Heart left ventricle (tissue), 16 donors: ENCODE measurements at regions not wholly inside any gene's neighbourhood (a gene's known extent, or its start where the extent isn't known, plus 50 kb on each side); places are given as distances from the start of the nearest gene placed in this dataset.

Experiments used
- ATAC-seq, 4 donors: fragments of 200-7000 bp; cut with Tn5 transposase; one replicate each; pipeline ENCODE4 v1.9.1; 2020 to 2022; ENCODE audit warnings: moderate library complexity in 4 of 4, mild to moderate bottlenecking in 3 of 4, moderate number of reproducible peaks in 1 of 4
- DNase-seq, 5 donors: peaks; one replicate each; pipeline ENCODE4 v3.0.0-alpha.2; 2020
- H3K27ac ChIP-seq, 12 donors: fragments of 200-600 bp; sonication (generic) in 4 of 12; one replicate each; pipeline versions ENCODE4 v1.5.0 to v1.8.0; 2016 to 2022; ENCODE audit warnings: mild to moderate bottlenecking in 2 of 12
- H3K27me3 ChIP-seq, 9 donors: fragments of 200-600 bp; sonication (generic) in 2 of 9; one replicate each; pipeline versions ENCODE4 v1.5.1 to v1.8.0; 2016 to 2022; ENCODE audit warnings: mild to moderate bottlenecking in 3 of 9
- H3K36me3 ChIP-seq, 9 donors: fragments of 200-600 bp; sonication (generic) in 2 of 9; one replicate each; pipeline versions ENCODE4 v1.5.0 to v1.8.0; 2018 to 2022; ENCODE audit warnings: mild to moderate bottlenecking in 2 of 9
- H3K4me1 ChIP-seq, 12 donors: fragments of 200-600 bp; sonication (generic) in 4 of 12; one replicate each; pipeline versions ENCODE4 v1.5.0 to v1.8.0; 2016 to 2022; ENCODE audit warnings: mild to moderate bottlenecking in 3 of 12
- H3K4me3 ChIP-seq, 12 donors: fragments of 200-600 bp; sonication (generic) in 4 of 12; one replicate each; pipeline versions ENCODE4 v1.5.0 to v1.8.0; 2017 to 2022; ENCODE audit warnings: mild to moderate bottlenecking in 9 of 12, moderate library complexity in 4 of 12
- H3K9me3 ChIP-seq, 12 donors: fragments of 200-600 bp; sonication (generic) in 4 of 12; one replicate each; pipeline versions ENCODE4 v1.5.0 to v1.8.0; 2016 to 2022; ENCODE audit warnings: mild to moderate bottlenecking in 1 of 12
- CTCF ChIP-seq, 12 donors: fragments of 200-600 bp; sonication (generic) in 4 of 12; IDR thresholded peaks; one replicate each; pipeline versions ENCODE4 v1.5.0 to v1.8.0; 2018 to 2022; ENCODE audit warnings: antibody characterized with exemption in 12 of 12, mild to moderate bottlenecking in 5 of 12
- POLR2A ChIP-seq, 2 donors: fragments of 450-650 bp; IDR thresholded peaks; one replicate each; pipeline ENCODE4 v1.6.1; 2017; ENCODE audit warnings: antibody characterized with exemption in 2 of 2, mild to moderate bottlenecking in 2 of 2, moderate library complexity in 2 of 2
- WGBS, 4 donors: extraction: QIAGEN DNeasy Blood & Tissue Kit in 2 of 4; methylation state at CpG; one replicate each; pipeline versions ENCODE4 v1.1.5 to v1.1.7; 2013 to 2018; 5-methylcytosine and 5-hydroxymethylcytosine counted together
- intact Hi-C, 10 donors: fragments of 100-400 bp; cut with DNase I; formaldehyde crosslinking; loops; one replicate each; pipeline versions ENCODE4 v1.11.1 to v1.14.2; 2022
- donor health status: ischemic (EF 13 %, LVEDD 7.1; RV severe dilation, severe dysfunction).
- donor health status: healthy with polysubstance abuse.
- donor health status: DM: no; HTN: yes; CAD: no.
- donor health status: DM: no; HTN: no; CAD: no.
- donor health status: ischemic (EF 25% LVEDD 6.9; RV normal size, moderate dysfunction).
- donor health status: ischemic (EF 25% LVEDD 5.7; RV mildly dilated, moderate dysfunction).
- donor health status: healthy.
- donor health status: DM: yes; HTN: yes; CAD: no.
- donor health status: ischemic (EF 35%, LVEDD 5.7; RV mildly dilated, moderate dysfunction).
- donor health status: nonischemic (EF 11% LVEDD 7.7; RV severe dilation, severe dysfunction).
- donor health status: DM: yes; HTN: yes; CAD: no.
- donor health status: PGD.
- donor health status: ischemic (EF 29% LVEDD 5.4; RV normal size, mild dysfunction).
- donor health status: nonischemic (EF 23%, LVEDD 6.1; RV moderate dilation, normal function).

GRCh38 chr4:100721077-100721476 is 203.3 kb upstream of the EMCN start:
- Histone ChIP-seq H3K4me3 (no peak overlapping the region), H3K36me3 (no peaks in the 10 kb centered on the region), H3K9me3 (peaks cover 0 to 18% (median 1%) of the 10 kb centered on the region in 12 donors), H3K4me1 (peaks cover 0 to 6% (median 0%) of the 10 kb centered on the region in 12 donors), H3K27ac (no peak overlapping the region), H3K27me3 (no peaks in the 10 kb centered on the region)
- DNase-seq (no peak), ATAC-seq (no peak)
- TF ChIP-seq POLR2A (IDR thresholded peaks at IDR 0.05) (no peak), CTCF (IDR thresholded peaks at IDR 0.05) (no peak)
- 51 to 76% (median 54%) methylated on average over 2 of the region's 2 CpGs for WGBS, 4 donors
- intact Hi-C loops = no loop called here

GRCh38 chr4:100716416-100716815 is 198.6 kb upstream of the EMCN start:
- no peaks in the 10 kb centered on the region for H3K4me1 ChIP-seq
- intact Hi-C loops = no loop called here
- ATAC-seq = no peak

GRCh38 chr4:100708776-100709175 is 191.0 kb upstream of the EMCN start:
- ATAC-seq = no peak
- intact Hi-C loops = no loop called here
- H3K4me1 ChIP-seq = no peaks in the 10 kb centered on the region

More at GRCh38 chr4:100716416-100716815, 198.6 kb upstream of the EMCN start:
- Histone ChIP-seq H3K4me3 (no peak overlapping the region), H3K27me3 (no peaks in the 10 kb centered on the region), H3K27ac (no peak overlapping the region), H3K36me3 (no peaks in the 10 kb centered on the region), H3K9me3 (peaks cover 0 to 25% (median 11%) of the 10 kb centered on the region in 12 donors)
- 88 to 91% (median 90%) methylated on average over 5 of the region's 5 CpGs for WGBS, 4 donors
- DNase-seq = no peak
- TF ChIP-seq POLR2A (IDR thresholded peaks at IDR 0.05) (no peak), CTCF (IDR thresholded peaks at IDR 0.05) (no peak)

GRCh38 chr4:100707786-100708185 is 190.0 kb upstream of the EMCN start:
- Histone ChIP-seq H3K27me3 (no peaks in the 10 kb centered on the region), H3K27ac (no peak overlapping the region), H3K36me3 (no peaks in the 10 kb centered on the region), H3K9me3 (no peaks in the 10 kb centered on the region), H3K4me1 (no peaks in the 10 kb centered on the region), H3K4me3 (no peak overlapping the region)
- WGBS, 4 donors = 90 to 98% (median 91%) methylated on average over 1 of the region's 1 CpG
- no peak for ATAC-seq
- TF ChIP-seq CTCF (IDR thresholded peaks at IDR 0.05) (no peak), POLR2A (IDR thresholded peaks at IDR 0.05) (no peak)
- intact Hi-C loops = no loop called here
- no peak for DNase-seq

More at GRCh38 chr4:100708776-100709175, 191.0 kb upstream of the EMCN start:
- H3K9me3 ChIP-seq = peaks cover 0 to 3% (median 0%) of the 10 kb centered on the region in 12 donors
- TF ChIP-seq CTCF (IDR thresholded peaks at IDR 0.05) = no peak
- H3K27ac ChIP-seq = no peak overlapping the region
- DNase-seq = no peak
- H3K4me3 ChIP-seq = no peak overlapping the region
- no peaks in the 10 kb centered on the region for H3K36me3 ChIP-seq
- 63 to 89% (median 72%) methylated on average over 4 of the region's 4 CpGs for WGBS, 4 donors
- H3K27me3 ChIP-seq = no peaks in the 10 kb centered on the region
